HG03565 (cell line): ENCODE measurements at regions not wholly inside any gene's neighbourhood (a gene's known extent, or its start where the extent isn't known, plus 50 kb on each side); places are given as distances from the start of the nearest gene placed in this dataset.

Source experiments
- ATAC-seq: cut with Tn5 transposase; IDR thresholded peaks from one replicate; pipeline ENCODE4 v1.9.1; 2021; ENCODE audit warnings: mild to moderate bottlenecking, moderate library complexity; ENCODE audit not compliant: unreplicated experiment

- ATAC-seq = no peak
Measured at GRCh38 chr11:28659716-28660348, 551.6 kb downstream of the METTL15 start.

GRCh38 chr11:28657378-28658030 lies 549.3 kb downstream of the METTL15 start:
- no peak for ATAC-seq

- ATAC-seq = no peak
Measured at GRCh38 chr11:28654191-28654590, 546.0 kb downstream of the METTL15 start.

- no peak for ATAC-seq
Measured at GRCh38 chr11:28649922-28650321, 541.7 kb downstream of the METTL15 start.

GRCh38 chr11:28636566-28636965 lies 528.4 kb downstream of the METTL15 start:
- no peak for ATAC-seq

GRCh38 chr11:28636033-28636432 lies 527.8 kb downstream of the METTL15 start:
- no peak for ATAC-seq

GRCh38 chr11:28632338-28632737 lies 524.1 kb downstream of the METTL15 start:
- no peak for ATAC-seq

- ATAC-seq = no peak
Measured at GRCh38 chr11:28631148-28631547, 523.0 kb downstream of the METTL15 start.

GRCh38 chr11:28629235-28629634 lies 521.0 kb downstream of the METTL15 start:
- no peak for ATAC-seq

GRCh38 chr11:28628412-28628811 lies 520.2 kb downstream of the METTL15 start:
- no peak for ATAC-seq

- ATAC-seq = no peak
Measured at GRCh38 chr11:28627690-28628255, 519.6 kb downstream of the METTL15 start.

GRCh38 chr11:28625532-28625931 lies 517.3 kb downstream of the METTL15 start:
- ATAC-seq = no peak

- no peak for ATAC-seq
Measured at GRCh38 chr11:28621753-28622152, 513.6 kb downstream of the METTL15 start.

- no peak for ATAC-seq
Measured at GRCh38 chr11:28619846-28620540, 511.8 kb downstream of the METTL15 start.

GRCh38 chr11:28618416-28618815 lies 510.2 kb downstream of the METTL15 start:
- no peak for ATAC-seq

GRCh38 chr11:28616160-28616965 lies 508.2 kb downstream of the METTL15 start:
- no peak for ATAC-seq

- ATAC-seq = no peak
Measured at GRCh38 chr11:28615542-28615941, 507.4 kb downstream of the METTL15 start.

- no peak for ATAC-seq
Measured at GRCh38 chr11:28606930-28607329, 498.7 kb downstream of the METTL15 start.

- no peak for ATAC-seq
Measured at GRCh38 chr11:28599656-28600055, 491.5 kb downstream of the METTL15 start.

- ATAC-seq = no peak
Measured at GRCh38 chr11:28598531-28598930, 490.3 kb downstream of the METTL15 start.

GRCh38 chr11:28596816-28597215 lies 488.6 kb downstream of the METTL15 start:
- ATAC-seq = no peak
